GM23338 (cell line): ENCODE measurements at regions not wholly inside any gene's neighbourhood (a gene's known extent, or its start where the extent isn't known, plus 50 kb on each side); places are given as distances from the start of the nearest gene placed in this dataset.

ENCODE experiments used
- EZH2 ChIP-seq: fragments of 200-600 bp; sonication (generic); IDR thresholded peaks from one replicate; pipeline ENCODE4 v1.8.0; 2017; ENCODE audit warnings: antibody characterized with exemption, mild to moderate bottlenecking, low read depth; ENCODE audit not compliant: unreplicated experiment
- NANOG ChIP-seq: IDR thresholded peaks from 2 replicates; pipeline ENCODE4 v1.6.1; 2016; ENCODE audit warnings: antibody characterized with exemption, borderline replicate concordance
- REST ChIP-seq: IDR thresholded peaks from one replicate; pipeline ENCODE4 v1.6.1; 2018; ENCODE audit warnings: antibody characterized with exemption; ENCODE audit not compliant: unreplicated experiment
- TF ChIP-seq, protein P1 (sequence below), 2 experiments: fragments of 200-600 bp in 1 of 2; sonication (generic) in 1 of 2; conservative IDR thresholded peaks; 2 replicates each; pipeline versions ENCODE4 v1.5.1 to v1.6.1; 2016 to 2017; ENCODE audit warnings: antibody characterized with exemption in 2 of 2, low read depth in 2 of 2, mild to moderate bottlenecking in 2 of 2, moderate library complexity in 1 of 2

DNA sequence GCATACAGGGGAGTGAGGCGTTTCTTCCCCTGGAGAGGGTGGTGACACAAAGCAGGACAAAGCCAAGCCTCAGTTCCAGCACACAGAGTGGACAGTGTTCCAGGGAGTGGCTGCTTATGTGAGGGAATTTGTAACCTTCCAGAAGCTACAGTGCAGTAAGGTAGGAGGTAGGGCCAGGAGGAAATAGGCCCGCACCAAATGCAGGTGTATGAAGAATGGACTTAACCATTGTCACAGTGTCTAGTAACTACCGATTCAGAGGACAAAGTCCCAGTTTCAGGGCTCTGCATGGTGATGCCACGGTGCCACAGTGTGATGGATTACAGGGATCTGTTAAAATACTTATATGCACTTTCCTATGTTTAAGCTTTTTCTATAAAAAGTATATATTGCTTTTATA, 135.3 kb downstream of the ZIC5 start:
- TF ChIP-seq REST (no peak), EZH2 (no peak), NANOG (no peak)
- TF ChIP-seq, protein P1, sequence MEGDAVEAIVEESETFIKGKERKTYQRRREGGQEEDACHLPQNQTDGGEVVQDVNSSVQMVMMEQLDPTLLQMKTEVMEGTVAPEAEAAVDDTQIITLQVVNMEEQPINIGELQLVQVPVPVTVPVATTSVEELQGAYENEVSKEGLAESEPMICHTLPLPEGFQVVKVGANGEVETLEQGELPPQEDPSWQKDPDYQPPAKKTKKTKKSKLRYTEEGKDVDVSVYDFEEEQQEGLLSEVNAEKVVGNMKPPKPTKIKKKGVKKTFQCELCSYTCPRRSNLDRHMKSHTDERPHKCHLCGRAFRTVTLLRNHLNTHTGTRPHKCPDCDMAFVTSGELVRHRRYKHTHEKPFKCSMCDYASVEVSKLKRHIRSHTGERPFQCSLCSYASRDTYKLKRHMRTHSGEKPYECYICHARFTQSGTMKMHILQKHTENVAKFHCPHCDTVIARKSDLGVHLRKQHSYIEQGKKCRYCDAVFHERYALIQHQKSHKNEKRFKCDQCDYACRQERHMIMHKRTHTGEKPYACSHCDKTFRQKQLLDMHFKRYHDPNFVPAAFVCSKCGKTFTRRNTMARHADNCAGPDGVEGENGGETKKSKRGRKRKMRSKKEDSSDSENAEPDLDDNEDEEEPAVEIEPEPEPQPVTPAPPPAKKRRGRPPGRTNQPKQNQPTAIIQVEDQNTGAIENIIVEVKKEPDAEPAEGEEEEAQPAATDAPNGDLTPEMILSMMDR (conservative IDR thresholded peaks at IDR 0.05; ENCODE audit: low read depth in 2 of 2): no peak
